HG02588 (cell line): ENCODE measurements at regions not wholly inside any gene's neighbourhood (a gene's known extent, or its start where the extent isn't known, plus 50 kb on each side); places are given as distances from the start of the nearest gene placed in this dataset.
"Not testable (repeated sequence)": the region's sequence is repeated elsewhere in the genome, so short reads cannot be mapped to it uniquely, and the experiment has no call there.

Source experiments
- ATAC-seq: cut with Tn5 transposase; IDR thresholded peaks from one replicate; pipeline ENCODE4 v1.9.1; 2021; ENCODE audit warnings: mild to moderate bottlenecking, moderate library complexity; ENCODE audit not compliant: unreplicated experiment

DNA sequence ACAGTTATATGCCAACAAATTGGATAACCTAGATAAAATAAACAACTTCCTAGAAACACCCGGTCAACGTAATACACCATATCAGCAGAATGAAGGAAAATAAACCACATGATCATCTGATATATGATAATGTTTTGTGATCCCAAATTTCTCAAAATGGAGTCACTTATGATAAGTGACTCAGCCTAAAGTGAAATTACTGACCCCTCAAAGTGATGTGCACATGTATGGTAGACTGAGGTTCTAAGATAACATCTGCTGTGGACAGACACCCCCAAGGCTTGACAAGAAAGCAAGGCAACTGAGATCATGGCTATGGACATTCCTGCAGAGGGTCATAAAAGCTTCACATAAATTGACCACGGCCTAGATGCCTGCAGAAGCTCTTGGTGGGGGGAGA is 105.1 kb upstream of the DCN start:
- no peak for ATAC-seq

GRCh38 chr12:91278126-91278525 is 95.5 kb upstream of the DCN start:
- no peak for ATAC-seq

DNA sequence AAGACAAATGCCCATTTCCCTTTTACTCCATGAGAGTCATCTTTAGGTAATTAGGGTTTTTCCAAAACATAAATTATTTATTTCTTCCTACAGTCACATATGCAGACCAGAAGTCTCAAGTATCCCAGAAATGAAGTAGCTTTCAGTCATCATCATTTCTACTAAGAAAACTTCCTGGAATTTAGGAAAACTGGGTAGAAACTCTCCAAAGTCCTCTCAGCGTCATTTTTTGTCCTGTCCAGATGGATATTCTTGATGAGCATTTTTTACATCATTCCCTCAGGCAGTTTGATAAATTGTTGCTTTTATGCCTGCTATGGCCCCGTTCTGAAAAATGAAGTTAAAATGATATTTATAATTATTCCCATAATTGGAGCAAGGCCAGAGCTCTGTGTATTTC is 93.9 kb upstream of the DCN start:
- no peak for ATAC-seq

- ATAC-seq: no peak
Observed at GRCh38 chr12:91275321-91275720, 92.7 kb upstream of the DCN start.

- ATAC-seq: no peak
Observed at GRCh38 chr12:91274916-91275315, 92.3 kb upstream of the DCN start.

DNA sequence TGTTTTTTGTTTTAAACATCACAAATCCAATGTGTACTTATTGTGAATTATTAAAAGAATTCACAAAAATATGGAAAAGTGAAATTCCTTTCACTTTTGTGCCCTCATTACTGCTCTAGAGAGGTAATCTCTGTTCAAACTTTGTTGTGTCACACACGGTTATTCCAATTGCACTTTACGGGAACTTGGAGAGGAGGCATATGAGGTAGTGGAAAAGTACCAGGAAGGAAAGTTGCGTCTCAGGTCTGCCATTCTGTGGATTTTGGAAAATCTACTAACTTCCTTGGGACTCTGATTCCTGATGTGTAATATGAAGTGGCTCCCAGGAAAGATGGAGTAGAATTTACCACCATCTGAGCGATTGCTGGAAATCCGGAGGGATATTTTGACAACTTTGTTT is 90.9 kb upstream of the DCN start:
- ATAC-seq: no peak

GRCh38 chr12:91272461-91273063 is 89.9 kb upstream of the DCN start:
- ATAC-seq: no peak

GRCh38 chr12:91271185-91271584 is 88.6 kb upstream of the DCN start:
- ATAC-seq: no peak

DNA sequence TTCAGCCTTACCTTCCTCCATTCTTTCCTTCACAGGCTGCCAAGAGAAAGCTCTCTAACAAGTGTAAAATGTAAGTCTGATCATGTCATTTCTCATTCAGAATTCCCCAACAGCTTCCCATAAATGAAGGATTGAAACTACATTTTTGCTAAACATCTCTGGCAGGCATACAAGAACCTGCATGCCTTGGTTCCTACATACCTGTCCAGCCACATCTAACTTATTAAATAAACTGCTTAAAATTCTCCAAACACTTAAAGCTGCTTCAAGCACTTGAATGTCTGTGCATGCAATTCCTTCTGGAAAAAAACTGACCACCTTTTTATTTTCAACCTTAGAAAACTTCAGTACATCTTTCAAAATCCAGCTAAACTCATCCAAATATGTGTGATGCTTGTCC is 84.4 kb upstream of the DCN start:
- ATAC-seq: no peak

DNA sequence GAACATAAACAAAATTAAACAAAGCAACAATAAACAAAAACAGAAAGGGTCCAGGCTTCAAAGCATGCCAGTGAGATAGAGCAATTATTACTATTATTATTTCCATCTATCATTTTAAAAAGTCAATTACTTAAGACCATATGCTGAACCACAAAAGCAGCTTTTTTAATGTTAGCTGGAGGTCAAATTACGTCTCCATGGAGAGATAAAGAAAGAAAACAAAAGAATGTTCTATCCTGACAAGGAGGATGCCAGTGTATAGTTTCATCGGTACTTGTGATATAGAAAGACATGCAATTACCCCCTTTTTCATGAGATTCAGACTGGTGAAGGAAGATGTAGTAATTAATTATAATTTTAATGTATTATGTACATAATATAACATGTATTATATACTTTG is 81.6 kb upstream of the DCN start:
- no peak for ATAC-seq

GRCh38 chr12:91261820-91262676 is 79.4 kb upstream of the DCN start:
- ATAC-seq: no peak

- ATAC-seq: no peak
Observed at GRCh38 chr12:91256411-91256810, 73.8 kb upstream of the DCN start.

- no peak for ATAC-seq
Observed at GRCh38 chr12:91252341-91252740, 69.7 kb upstream of the DCN start.

DNA sequence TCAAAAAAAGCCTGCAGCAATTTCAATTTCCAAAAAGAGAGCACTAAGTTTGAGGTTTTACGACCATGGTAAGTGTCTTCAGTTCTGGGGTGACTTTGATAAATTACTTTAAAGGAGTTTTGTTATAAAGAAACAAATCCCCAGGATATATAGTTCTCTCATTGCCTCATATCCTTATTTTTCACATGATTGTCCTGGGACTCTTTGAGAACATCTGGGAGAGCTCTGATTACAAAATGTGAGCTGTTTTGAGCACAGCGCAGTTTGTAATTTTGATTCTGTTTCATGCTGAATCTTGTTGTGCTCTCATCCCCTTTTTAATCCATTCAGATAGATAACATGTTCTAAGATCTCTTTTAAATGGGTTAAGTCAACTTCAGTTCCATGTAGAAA is 67.7 kb upstream of the DCN start:
- no peak for ATAC-seq

GRCh38 chr12:91249518-91250272 is 67.1 kb upstream of the DCN start:
- no peak for ATAC-seq

DNA sequence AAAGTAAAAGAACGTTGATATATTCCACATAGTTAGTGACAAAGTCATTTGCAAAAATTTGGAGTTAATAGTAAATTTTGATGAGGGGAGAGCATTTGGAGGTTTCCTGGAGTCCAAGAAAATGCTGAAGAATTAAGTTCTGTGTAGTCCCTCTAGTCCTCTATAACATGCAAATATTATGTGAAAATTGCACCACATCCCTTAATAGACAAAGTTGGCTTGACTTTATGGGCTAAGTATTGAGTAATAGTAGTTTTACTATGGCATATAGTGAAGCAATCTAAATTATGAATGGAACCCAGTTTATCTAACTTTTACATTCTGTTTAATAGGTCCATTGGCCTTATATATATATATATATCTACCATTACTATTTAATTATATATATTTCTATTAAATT is 66.4 kb upstream of the DCN start:
- no peak for ATAC-seq

DNA sequence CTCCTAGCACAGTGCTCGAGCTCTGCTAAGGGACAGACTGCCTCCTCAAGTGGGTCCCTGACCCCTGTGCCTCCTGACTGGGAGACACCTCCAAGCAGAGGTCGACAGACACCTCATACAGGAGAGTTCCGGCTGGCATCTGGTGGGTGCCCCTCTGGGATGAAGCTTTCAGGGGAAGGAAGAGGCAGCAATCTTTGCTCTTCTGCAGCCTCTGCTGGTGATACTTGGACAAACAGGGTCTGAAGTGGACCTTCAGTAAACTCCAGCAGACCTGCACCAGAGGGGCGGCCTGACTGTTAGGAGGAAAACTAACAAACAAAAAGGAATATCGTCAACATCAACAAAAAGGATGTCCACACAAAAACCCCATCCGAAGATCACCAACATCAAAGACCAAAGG is 60.6 kb upstream of the DCN start:
- ATAC-seq: not testable (repeated sequence)

GRCh38 chr12:91241756-91242155 is 59.1 kb upstream of the DCN start:
- ATAC-seq: no peak

DNA sequence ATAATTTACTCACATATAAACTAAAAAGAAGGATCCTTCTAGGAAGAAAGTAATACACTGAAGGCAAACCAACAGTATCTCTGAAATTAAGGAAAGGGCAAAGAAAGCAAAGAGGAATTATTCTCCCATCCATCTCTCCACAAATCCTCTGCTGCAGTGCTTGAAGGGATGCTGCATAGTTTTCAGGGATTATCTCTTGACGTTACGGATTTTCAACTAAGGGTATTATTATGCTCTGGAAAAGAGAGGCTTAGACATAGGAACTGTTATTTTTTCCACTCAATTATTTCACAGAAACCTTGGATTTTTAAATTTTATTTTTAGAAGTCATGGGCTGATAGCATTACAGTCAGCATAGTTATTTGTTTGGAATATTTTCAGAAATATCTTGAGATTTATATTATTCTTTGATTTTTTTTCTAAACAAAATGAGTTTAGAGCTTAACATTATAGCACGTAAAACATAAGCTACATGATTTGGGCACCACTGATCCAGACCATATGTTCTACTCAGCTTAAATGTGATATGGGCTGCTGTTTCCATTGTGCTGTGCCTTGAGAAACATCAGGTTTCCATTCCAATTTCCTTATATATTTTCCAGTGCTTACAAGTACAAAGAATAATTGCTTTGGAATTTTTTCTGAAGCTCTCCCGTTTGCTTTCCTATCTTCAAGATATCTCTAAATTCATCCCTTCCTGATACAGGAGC is 57.9 kb upstream of the DCN start:
- no peak for ATAC-seq

- ATAC-seq: no peak
Observed at GRCh38 chr12:91239481-91239880, 56.9 kb upstream of the DCN start.
